NK-92 (cell line): ENCODE measurements at regions not wholly inside any gene's neighbourhood (a gene's known extent, or its start where the extent isn't known, plus 50 kb on each side); places are given as distances from the start of the nearest gene placed in this dataset.

Experiments
- DNase-seq: peaks from one replicate; lab custom pipeline; 2025; ENCODE audit not compliant: unreplicated experiment; lab: John Stamatoyannopoulos, UW

DNA sequence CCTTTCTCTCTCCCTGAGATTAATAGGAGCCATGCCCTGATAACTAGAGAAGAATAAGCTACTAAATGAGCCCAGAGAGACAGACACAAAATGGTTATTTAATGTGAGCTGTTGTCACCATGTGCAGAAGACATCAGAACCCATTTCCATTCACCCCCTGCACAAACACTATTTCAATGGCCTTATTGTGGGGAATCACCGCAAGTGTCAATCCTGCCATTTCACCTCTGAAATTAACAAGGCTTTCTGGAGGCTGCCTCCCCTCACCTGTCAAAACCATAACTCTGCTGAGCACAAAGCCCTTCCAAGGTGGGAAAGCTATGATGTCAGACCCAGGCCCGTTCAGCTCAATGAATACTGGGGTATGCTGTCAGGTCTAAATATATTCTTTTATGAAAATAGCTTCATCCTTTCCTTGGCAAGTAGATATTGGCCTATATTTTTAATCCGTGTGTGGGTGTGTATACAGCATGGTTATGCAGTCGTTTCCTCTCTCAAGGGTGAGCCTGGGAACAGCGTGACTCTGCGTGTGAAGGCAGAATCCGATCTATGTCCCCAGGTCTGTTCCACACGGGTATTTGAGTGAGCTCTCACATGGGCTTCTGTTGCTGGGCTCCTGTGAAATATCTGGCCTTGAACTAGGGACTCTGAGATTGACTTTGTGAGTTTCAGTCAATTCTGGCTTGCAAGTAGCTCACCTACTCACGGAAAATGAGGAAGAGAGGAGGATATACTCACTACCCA lies 266.3 kb downstream of the FBXW7 start:
- DNase-seq: no peak

DNA sequence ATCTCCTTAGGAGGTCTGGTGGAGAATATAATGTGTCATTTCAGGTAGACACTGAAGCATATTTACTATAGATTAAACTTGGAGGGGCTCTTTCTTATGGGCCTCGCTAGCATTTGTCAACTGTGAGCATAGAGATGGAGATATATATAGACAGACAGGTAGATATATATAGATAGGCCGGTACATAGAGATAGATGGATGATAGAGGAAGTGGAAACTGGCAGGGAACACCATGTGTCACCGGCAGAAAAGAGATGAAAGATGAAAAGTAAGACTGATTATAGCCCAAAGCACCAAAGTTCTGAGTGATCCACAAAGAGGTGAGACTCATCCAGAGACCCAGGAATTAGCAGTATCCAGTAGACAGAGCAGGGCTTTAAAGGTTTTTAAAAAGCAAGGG lies 268.1 kb downstream of the FBXW7 start:
- no peak for DNase-seq

DNA sequence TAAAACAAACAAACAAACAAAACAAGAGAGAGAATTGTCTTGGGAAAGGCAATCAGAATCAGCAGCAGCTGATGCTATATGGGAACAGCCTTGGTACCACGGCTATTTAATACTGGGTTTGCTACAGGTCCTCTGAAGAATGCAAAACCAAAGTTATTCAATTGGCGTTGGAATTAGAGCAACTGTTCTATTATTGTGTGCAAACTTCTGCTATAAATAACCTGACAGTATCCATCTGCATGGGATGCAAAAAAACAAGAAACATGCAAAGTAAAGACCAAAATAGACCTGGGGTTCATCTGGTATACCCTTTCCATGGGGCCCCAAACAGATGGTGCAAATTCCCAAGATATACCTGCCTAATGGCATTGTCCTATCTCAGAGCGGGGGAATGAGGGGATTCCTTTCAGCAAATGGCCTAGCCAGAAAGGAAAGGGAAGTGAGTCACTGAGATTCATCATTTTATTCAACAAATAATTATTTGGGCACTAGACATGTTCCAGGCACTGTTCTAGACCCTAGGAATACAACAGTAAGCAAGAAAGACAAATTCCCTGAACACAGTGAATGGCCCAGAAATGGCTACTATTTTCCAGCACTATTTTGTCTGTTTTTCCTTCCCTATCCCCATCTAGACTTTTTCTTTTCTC lies 268.9 kb downstream of the FBXW7 start:
- no peak for DNase-seq

DNA sequence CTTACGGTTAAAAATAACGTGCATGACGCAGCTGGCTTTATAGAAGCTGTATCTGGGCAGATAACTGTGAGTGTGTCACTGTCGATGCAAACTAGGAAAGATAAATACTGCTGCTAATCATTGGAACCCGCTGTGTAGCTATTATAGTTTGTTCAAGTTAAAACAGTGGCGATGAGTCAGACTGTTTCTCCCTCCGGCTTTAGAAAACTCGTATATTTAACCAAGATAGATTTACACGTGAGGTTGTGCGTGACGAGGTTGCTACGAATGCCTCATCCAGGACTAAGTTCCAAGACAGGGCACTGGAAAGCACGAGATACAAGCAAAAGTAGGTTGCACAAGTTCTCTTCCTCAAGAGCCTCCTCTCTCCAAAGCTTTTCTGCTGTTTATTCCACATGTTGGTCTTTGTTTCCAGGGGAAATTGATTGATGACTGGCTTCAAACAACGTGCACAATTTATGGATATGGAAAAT lies 270.7 kb downstream of the FBXW7 start:
- no peak for DNase-seq

DNA sequence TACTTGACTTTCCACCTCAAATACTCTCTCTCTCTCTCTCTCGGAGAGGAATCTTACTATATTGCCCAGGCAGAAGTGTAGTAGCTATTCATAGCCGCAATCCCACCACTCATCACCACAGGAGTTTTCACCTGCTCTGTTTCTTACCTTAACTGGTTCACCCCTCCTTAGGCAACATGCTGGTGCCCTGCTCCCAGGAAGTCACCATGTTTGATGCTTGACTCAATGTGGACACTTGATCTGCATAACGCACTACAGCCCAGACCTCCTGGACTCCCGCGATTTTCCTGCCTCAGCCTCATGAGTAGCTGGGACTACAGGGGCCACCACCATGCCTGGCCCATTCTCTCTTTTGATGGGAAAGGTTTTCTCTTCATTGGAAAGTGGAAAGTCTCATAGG lies 271.8 kb downstream of the FBXW7 start:
- no peak for DNase-seq

DNA sequence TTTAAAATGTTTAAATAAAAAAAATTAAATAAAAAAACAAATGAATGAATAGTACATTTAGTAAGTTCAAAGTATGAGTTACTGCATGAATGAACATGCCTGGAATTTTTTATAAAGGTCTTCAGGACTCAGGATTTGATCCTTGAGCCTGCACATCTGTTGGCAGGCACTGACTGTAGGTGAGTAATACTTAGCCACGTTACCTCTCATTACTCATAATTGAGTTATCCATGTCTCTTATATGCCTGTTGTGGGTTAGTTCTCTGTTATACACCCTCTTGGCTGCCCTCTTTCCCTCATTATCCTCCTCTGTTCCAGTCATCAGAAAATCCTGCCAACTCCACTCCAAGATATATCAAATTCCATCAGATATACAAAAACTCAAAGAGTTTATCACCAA lies 276.0 kb downstream of the FBXW7 start:
- DNase-seq: no peak

DNA sequence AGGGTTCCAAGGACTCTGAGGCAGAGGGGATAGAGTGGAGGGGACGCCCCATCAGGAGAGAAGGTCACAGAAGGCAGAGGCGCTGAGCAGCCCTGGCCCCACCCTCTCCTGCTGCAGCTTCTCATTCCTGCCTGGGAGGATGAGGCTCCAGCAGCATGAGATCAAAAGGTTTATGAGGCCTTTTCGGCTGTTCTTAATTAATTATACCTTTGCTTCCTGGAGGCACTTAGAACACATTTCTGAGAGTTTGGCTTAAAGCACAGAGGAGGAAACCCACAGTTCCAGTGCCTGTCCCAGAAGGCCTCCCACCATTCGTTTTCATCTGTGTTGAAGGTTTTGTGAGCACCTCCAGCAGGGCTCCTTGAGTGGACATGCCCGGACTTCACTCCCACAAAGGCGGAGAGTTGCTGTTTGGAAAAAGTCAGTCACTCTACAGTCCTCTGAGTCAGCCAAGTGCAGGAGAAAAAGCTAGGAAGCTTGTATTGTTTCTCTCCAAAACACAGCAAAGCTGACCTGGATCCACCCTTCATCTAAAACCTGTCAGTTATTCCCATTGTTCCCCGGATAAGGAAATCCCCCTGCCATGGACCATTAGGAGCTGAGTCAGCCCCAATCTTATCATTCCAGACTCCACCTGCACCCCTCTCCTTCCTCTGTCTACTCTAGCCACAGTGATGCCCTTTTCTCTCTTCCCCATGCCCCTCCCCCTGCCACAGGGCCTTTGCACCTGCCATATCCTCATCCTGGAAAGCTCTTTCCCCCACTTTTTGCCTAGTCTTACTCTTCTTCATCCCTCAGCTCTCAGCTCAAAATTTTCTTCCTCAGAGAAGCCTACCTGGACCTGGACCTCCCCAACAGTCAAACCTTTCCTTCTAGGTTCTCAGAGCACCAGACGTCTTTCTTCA lies 276.8 kb downstream of the FBXW7 start:
- no peak for DNase-seq

DNA sequence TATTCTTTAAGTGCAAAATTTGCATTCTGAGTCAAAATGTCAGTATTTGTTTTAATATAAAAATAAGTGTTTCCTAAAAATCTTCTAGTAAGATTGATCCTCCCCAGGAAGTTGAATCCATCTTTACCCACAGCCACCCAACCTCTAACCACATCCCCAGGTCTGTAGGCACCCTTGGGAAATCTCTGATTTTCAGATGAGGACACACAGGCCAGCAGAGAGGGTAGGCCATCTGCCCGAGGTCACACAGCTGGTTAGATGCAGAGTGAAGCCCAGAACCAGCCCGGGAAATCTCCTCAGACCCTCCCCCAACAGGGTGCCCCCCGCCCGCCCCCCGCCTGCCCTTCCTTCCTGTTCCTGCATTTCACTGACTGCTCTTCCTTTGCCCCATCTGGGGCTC lies 277.5 kb downstream of the FBXW7 start:
- DNase-seq: no peak

DNA sequence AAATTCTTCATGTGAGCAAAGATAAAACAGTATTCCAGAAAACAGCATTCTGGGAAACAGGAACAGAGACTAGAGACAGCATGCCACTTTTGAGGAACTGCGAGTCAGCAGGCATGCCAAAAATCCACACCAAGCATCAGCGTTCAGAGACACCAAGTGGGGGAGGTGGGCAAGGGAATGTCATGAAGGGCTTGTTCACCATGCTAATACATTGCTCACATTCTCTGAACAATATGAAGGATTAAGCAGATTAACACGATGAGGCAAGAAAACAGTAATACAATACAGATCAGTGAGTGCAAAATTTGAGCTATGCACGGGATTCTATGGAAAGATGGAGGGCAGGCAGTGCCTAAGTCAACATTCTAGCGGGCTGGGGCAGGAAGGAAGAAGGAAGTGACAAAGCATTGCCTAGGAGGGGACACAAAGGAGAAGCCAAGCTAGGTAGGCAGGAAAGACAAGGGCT lies 278.3 kb downstream of the FBXW7 start:
- DNase-seq: no peak

DNA sequence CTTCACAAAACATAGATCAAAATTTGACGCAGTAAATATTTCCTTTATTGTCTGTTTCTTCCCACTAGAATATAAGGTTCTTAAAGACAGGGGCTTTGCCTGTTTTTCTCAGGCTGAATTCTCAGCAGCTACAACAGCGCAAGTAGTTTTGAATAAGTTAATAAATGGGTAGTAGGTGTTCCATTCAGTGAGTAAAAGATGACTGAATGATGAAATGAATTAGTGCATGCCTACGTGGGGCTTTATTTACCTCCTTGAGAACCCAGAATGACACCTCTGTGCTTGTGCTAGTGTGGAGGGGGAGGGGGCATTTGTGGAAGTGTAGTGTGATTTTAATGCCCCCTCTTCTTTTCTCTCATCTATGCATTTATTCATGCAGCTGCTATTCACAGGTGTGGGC lies 278.9 kb downstream of the FBXW7 start:
- DNase-seq: no peak

DNA sequence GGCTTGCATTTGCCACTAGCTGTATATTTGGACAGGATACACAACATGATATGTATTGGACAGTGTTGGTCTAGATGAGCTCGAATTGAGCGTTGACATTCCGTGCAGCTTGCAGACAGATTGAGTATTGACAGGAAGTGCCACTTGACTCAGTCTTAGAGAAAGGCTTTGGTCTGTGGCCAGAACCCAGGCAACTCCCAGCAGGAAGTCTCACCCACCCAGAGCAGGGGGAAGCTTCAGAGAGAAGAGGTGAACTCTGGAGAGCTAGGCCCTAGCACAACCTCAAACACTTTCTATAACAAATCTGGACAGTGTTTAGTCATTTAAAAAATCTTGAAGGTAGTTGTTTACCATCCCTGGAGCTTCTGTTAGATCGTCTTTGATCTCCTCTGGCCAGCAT lies 280.5 kb downstream of the FBXW7 start:
- no peak for DNase-seq

DNA sequence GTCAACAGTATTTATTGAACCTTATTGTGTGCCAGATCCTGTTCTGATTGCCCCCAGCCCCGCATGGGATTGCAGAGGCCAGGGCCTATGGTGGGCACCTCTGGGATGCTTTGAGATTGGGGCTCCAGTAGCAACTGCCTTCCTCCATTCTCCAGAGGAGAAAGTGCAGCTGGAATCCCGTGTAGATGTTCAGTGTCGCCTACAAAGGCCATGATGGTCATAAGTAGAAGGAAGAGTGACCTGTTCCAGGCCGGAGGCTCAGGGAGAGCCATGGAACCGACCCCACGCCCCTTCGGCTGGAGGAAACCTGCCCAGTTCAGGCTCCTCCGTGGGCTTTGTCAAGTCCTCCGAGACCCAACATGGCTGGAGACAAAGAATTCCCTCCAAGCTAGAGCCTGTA lies 287.5 kb downstream of the FBXW7 start:
- no peak for DNase-seq

DNA sequence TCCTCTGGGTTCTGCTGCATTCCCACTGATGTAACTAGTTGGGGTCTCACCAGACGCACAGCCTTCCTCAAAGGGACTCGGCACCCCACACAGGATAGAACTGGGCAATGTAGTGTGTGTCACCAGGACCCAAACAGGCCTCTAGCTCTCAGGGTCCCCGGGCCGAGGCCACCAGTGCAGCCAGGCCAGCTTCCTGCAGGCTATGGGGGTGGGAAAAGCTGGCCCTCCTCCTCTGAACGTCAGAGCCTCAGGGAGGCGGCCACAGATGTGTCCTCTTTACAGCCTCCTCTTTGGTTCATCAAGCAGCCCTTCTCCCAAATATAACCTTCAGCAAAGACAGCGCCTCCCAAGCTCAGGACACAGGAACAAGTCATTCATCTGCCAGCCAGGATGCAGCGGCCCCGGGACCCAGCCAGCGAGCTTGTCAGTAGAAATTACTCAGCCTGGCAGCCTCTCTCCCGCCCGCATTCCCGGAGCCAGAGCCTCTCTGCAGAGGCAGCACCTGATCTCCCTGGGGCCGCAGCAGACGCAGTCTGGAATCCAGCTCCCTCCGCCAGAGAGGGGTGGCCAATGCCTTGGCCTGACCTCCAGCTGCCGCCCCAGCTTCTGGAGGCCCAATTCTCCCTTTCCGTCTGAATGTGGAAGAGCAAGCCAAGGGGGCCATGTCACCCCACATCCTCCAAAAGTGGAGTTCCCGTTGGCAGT lies 288.5 kb downstream of the FBXW7 start:
- no peak for DNase-seq

DNA sequence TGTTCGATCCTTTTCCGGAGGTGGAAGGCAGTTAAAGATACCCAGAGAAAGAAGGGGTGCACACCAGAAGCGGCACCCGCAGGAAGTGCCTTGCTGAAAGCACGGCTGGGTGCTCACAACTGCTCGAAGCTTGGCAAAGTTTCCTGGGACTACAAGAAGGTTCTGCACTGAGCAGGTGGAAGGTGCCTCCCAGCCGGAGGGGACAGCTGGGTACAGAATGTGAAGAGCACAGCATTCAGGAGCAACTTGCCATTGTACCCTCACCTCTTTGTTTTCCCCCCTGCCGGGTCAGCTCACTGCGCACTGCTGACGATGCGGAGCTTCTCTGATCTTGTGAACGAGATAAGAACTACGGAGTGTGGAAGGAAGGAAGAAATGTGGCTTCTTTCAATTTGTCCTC lies 289.2 kb downstream of the FBXW7 start:
- no peak for DNase-seq

DNA sequence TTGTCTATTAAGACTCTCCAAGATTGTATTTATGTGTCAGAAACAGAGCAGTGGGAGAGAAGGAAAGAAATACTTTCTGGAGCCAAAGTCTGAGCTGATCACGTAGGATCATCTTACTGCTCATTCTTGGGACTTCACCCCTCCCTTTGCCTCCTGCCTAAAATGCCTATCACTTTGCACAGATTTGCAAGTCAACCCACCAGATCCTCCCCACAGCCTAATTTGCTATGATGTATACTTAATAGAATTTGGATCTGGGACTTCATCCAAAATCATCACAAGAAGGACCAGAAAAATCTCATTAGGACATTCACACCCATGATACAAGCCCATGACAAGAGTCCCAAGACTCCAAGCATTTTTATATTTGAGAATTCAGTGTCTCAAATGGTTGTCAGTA lies 290.2 kb downstream of the FBXW7 start:
- no peak for DNase-seq

DNA sequence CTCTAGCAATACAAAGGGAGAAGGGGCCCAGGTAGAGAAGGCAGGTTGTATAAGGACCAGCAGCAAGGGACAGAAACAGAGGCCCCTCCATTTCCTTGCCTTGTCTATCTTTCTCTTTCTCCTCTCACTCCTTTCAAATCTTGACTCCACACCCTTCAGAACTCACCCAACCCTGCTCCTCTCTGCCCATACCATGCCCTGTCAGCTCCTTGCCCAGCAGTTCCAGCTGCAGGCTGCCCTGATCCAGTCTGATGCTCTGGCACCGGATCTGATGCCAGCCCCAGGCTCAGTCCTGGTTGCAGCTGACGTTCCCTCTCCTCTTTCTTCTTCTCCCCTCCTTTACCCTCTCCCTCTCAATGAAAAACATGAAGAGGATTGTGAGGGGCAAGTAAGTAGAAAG lies 291.2 kb downstream of the FBXW7 start:
- no peak for DNase-seq

DNA sequence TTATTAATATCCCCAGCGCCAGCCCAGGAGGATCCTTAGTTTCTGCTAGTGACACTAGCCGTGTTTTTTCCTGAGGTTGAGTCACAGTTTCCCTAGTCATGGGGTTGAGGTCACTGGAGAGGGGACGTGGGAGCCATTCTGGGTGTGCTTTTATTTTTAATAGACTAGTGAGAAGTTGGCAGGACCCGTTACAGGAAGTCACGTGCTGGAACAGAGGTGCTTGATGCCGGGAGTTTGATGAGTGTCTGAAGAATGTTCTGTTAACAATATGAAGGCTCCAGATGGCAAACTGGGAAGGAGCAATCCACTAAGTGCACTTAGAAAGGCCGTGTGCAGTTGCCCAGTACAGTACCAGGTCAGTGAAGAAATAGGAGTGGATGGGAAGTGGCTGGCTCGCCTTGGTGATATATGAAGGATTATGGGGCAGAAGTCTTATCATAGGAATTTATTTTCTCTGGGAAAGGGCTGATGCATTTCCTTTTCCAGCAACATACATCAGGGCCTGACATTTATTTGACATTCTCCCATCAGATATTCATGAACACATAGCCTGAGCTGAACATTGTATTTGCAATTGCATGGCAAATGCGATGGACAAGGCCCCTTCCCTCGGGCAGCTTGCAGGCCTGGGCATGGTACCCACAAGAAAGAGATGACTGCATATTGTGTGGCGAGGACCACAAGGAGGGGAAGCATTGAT lies 291.8 kb downstream of the FBXW7 start:
- DNase-seq: no peak

DNA sequence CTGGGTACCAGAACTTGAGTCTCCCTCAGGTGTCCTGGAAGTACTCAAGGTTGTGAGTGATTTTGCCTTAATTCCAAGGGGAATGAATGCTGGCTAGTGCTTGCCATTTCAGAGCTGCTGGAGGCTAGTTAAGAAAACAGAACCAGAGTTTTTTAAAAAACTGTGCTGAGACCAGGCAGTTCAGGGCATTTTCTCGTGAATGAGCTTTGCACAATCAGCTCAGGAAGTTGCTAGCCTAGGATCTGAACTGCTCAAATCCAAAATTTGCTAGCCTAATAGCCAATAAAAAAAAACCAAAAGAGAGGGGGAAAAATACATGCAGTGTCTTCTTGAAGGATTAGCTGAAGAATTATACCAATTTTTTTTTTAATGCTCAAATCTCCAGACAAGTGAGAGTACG lies 292.7 kb downstream of the FBXW7 start:
- no peak for DNase-seq

DNA sequence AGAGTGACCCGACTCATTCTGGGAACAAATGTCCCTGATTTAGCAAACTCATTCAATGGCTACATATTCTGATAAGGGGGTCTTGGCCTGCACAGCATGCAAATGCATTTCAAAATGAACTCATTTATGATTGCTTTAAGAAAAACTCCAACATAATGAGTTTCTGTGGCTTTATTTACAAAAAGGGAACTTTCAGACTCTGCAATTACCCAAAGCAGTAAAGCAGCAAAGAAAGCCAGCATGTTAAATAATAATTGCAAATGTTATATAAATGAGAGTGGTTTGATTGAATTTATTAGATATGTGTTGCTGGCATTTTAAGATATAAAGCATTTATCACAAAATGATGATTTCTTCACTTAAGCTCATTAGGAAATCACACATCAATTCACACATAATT lies 295.7 kb downstream of the FBXW7 start:
- no peak for DNase-seq

DNA sequence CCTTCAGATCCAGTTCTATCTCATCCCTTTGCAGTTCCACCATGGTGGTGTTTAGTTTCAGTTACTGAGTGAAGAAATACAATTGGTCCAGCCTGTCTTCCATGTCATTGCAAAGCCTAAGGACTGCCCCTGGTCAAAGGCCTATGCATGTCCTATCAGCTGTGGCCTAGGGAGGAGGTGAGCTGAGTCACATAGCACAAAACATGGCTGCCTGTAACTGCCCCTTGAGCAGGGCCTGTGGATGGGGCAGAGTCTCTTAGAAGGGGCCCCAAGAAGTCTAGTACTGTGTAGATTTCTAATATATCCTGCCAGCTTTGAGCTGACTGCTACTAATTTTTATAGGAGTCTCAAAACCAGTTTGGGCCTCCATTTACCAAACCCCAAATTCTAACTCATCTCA lies 296.7 kb downstream of the FBXW7 start:
- no peak for DNase-seq
